ENCODE measurements at regions not wholly inside any gene's neighbourhood (a gene's known extent, or its start where the extent isn't known, plus 50 kb on each side); places are given as distances from the start of the nearest gene placed in this dataset.
A peak's percentile ranks its signal among the peaks of the same experiment; 100 is the strongest.

DNA sequence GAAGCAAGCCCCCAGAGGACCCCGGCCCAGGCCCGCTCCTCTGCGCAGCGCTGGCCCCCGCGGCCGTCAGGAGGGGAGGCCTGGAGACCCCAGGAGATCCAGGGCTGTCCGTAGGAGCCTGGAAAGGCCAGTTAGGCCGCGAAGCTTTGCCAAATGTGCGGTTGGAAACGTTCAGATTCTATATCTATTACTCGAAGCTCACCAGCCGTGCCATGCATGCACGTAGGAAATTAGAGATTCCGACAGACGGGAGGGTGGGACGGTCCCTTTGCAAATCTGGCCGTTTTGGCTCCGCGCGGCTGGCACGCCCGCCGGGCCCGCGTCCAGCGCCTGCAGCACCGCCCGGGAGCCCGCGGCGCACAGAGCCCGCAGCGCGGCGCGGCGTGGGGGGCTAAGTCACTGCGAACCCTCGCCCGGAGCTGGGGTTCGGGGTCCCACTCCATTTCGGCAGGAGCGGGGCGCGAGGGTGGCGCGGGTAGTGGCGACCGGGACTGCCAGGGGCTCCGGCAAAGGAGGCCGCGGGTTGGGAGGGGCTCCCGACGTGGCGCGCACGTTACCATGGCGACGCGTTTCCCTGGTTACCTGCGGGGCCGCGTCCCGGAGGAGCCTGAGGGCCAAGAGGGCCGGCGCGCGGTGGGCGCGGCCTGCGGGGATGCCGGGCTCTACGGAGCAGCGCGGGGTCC lies 488.6 kb upstream of the SMIM21 start:
- no peak for DNase-seq (ENCODE audit: low read depth)

DNA sequence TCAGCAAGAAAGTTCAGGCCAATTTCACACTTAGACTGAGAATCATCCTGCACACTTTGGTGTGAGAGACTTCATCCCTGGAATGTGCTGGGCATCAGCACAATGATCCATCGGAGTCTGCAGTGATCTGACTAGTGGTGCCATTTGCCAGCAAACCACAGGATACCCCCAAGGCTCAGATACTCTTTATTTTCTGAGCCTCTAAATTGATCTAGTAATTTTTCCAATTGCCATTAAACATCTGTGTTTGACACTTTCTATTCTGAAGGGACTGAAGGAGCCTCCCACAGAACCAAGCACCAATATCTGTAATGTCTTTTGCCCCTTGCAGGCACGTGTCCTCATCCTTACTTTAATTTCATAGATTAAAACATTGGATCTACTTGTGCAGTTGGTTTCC lies 485.3 kb upstream of the SMIM21 start:
- no peak for DNase-seq (ENCODE audit: low read depth)

DNA sequence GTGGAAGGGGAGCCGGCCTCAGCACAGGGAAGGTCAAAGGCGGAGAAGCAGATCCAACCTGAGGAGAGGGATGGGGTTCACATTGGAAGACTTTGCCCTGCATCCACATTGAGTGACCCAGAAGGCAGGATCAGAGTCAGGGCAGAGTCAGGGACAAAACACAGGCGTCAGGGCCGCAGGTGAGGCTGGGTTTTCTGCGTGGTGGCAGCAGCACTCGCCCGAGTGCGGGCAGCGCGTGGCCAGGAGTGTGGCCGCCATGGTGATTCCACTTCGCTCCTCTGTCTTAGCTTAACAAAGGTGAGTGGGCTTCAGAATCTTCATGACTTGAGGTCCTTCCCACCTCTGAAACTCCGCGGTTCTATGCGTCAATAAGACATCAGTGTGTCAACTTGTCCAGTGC lies 476.9 kb upstream of the SMIM21 start:
- DNase-seq (ENCODE audit: low read depth): no peak

DNA sequence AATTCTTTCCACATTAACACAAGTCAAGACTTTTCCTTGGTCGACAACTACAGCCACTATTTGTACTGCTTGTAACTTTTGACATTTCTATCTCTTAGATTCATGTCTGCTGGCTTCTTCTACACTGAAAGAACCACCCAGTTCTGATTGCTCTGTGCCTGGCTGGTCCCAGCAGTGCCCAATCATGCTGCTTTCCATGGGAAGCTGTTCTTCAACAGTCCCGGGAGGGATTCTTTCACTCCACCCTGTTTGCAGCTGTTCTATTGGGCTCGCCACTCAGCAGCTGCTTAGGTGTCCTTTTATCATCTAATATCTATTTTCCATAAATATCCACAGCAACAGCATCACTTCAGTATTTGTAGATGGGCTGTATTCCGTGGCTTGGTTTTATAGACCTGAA lies 471.1 kb upstream of the SMIM21 start:
- DNase-seq (ENCODE audit: low read depth): no peak

DNA sequence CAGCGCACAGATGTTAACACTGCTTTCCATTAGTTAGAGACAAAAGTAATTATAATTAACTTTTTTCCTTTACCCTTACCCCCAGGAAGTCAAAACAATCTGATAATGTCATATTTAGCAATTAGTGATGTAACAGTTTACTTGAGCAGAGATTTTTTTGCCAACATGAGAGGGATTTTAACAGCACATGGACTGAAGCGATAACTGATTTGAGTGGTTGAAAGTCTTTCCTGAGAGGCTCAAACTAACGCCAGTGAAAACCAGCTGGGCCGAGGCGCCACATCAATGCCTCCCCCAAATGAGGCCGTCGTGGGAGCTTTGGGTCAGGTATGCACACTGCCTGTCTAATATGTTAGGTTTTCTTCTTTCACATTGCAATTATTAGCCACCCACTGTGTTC lies 469.9 kb upstream of the SMIM21 start:
- DNase-seq (ENCODE audit: low read depth): no peak

DNA sequence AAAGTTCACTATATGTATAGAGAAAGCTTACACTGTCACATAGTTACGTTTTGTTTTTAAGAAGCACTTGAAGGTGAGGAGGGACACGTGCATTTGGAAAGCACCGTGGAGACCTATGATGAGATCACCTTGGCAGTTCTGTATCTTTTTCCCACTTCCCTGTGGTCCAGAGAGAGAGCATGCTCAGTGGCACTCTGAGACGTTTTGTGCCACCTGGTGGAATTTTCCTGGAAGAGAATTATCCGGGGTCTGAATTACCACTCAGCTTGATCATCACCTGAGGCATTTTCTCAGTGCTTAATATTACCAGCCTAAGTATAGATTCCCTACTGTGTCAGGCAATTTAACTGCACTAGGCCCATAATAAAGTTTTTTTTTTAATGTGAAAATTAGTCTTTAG lies 469.4 kb upstream of the SMIM21 start:
- DNase-seq (ENCODE audit: low read depth): peak; percentile 11

DNA sequence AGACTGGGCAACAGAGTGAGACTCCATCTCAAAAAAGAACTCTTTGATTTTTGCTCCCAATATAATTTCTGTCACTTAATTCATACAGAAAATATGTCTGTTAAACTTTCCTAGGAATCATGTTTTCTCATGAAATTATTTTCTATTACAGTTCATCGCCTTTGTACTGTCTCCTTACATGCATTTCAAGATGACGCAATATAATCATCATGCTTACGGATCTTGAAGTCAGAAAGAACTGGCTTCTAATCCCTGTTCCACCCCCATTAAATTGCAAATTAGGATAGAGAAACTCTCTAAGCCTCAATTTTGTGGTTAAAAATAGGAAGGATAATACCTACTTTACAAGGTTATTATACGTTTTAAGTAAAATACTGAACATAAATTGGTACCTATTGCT lies 467.6 kb upstream of the SMIM21 start:
- DNase-seq (ENCODE audit: low read depth): no peak

DNA sequence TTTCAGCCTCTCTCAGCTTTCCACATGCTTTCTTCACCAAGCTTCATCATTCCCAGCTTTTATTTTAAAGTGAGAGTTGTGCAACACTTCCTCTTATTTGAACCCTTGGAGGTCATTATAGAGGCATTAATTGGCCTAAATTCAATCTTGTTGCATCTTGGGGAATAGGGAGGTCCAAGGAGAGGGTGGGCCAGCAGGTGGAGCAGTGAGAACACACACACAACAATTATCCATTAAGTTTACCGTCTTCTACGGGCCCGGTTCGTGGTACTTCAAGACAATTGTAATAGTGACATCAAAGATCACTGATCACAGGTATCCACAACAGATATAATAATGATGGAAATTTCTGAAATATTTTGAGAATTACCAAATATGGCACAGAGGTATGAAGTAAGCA lies 457.2 kb upstream of the SMIM21 start:
- peak; percentile 3 for DNase-seq (ENCODE audit: low read depth)

DNA sequence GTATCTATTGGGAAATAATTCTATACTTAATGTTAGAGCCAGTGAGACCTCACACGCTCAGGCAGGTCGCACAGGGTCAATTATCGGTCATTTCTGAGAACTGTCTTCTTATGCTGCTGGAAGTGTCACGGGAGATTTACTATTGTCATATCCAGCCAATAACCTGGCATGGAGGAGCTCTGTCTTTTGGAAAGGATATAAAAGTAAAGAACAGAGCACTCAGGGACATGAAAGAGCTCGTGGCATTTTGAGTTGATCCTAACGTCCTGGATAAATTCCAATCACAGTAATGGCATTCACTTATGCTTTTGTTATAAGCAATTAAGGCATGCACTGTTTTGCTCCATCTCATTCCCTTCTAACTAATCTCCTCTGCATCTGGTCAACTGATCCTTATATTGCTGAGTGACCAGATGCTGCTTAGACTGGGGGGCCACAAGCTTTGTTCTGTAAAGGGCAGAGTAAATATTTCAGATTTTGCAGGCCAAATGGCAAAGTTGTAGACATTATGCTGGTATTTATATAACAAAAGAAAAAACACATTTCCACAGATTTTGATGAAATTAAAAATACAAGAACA lies 453.5 kb upstream of the SMIM21 start:
- no peak for DNase-seq (ENCODE audit: low read depth)

DNA sequence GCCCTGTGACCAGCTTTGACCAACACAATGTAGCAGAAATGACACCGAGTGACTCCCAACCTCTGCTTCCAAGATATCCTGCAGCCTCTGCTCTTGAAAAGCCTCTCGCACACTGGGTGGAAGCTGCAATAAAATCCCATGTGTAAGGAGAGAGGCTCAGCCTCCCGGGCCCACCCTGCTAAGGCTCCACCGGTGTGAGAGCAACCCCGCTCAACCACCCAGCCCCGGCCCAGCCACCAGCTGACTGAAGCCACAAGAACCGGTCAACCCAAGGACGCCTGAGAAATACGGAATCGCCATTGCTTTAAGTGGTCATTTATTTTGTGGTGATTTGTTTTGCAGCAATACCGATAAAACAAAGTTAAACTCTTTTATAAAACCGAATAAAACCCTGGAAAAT lies 452.8 kb upstream of the SMIM21 start:
- no peak for DNase-seq (ENCODE audit: low read depth)

DNA sequence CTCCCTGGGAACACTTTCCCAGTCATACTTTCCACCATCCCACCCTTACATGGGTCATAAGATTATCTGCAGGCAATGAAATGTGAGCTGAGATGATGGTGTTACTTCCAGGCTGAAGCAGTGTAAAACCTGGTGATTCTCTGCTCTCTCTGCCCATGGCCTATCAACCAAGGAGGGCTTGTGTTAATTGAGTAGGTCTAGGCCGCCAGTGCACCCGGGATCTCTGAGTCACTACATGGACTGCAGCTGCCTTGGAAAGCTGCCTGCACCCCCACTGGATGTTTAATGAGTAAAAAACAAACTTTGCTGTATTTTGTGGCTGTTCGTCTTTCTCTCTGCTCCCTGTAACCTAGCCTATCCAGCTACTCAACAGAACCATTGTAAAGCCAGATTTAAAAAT lies 451.7 kb upstream of the SMIM21 start:
- DNase-seq (ENCODE audit: low read depth): peak; percentile 44

DNA sequence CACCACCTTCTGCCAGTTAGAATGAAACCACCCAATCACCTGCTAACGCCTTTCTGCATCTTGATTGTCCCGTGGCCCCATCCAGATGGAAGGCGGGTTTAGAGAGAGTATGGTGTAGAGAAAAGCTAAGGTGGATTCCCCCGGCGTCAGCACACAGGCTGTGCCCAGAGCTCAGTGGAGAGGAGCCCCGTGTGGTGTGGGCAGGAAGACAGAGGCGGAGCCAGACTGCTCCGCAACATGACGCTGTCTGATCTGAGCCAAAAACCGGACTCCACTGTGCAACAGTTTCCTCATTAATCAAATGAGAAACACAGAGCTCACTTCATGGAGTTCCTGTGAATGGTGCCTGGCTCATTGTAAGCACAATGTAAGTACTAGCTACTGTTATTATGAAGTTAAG lies 448.1 kb upstream of the SMIM21 start:
- DNase-seq (ENCODE audit: low read depth): no peak

DNA sequence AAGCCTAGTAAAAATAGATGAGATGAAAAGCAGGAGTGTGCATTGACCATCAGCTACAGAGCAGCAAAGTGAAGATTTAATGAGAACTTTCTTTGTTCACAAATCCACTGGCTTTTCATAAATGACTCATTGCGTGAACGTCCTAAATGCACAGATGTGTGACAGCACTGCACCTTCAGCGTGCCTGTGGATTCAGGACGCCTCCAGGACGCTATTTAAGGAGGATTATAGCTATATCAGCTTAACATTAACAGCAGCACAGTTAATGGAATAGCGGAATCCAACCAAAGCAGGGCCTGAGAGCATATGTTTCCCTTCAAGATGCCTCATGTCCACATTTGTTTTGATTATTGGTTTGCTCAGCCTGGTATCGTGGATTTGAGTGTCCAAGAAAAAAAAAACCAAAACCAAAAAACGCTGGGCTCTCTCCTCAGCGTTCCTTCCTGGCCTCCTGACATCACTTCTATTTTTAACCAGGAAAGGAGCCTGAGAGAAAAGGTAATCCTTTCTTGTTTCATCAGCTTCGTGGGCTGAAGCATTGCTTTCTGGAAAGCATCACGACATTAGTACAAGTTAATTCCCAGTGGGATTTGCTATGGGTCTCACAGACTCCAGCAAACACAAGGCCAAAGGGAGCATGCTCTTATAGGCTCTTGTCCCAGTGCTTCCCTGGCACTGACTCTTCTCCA lies 447.0 kb upstream of the SMIM21 start:
- no peak for DNase-seq (ENCODE audit: low read depth)

DNA sequence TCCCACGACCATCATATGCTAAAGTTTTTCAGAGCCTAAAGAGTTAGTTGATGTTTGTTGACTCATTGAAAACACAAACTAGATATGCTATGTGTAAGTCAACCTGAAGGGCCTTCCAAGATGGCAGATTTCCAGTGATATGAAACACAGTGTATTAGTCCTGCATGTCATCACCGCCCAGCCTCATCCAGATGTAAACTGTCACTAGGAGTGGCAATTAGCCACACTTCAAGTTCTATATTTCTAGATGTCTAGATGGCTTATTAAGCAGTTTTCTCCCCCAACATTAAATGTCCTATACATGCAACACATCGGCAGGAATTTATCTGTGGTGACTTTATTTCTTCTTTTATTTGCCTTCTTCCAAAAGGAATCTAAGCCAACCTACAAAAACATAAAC lies 444.1 kb upstream of the SMIM21 start:
- DNase-seq (ENCODE audit: low read depth): no peak

DNA sequence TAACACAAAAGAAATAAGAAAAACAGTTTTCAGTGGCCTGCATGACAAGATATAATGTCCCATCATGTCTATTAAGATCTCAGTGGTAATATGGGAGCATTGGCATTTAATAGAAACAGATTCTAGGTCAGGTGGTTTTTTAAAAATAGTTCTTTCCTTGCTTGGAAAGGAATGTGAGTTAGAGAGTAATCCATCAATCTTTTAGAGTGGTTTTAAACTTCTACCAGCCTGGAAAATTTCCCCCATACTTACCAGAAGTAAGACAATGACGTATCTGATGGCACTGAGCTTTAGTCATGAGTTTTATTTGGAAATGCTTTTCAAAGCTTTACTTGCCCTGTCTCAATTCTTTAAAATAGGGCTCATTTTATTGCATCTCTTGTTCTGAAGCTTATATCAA lies 441.7 kb upstream of the SMIM21 start:
- no peak for DNase-seq (ENCODE audit: low read depth)

DNA sequence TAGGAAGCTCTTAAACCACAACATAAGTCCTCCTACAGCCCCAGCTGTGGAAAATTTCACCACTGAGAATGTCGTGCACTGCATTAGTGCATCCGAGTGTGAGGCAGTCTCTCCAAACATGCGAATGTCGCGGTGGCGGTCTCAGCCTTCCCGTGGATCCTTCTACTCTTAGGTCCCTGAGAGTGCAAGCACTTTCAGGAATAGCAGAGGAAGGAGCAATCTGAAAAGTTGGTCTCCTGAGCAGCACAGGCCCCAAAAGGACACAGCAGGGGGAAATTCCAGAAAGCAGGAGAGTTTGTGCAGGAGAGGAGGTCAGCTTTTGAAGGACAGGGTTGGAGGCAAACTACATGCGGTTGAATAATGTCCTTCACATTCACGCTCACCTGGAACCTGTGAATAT lies 440.5 kb upstream of the SMIM21 start:
- no peak for DNase-seq (ENCODE audit: low read depth)

DNA sequence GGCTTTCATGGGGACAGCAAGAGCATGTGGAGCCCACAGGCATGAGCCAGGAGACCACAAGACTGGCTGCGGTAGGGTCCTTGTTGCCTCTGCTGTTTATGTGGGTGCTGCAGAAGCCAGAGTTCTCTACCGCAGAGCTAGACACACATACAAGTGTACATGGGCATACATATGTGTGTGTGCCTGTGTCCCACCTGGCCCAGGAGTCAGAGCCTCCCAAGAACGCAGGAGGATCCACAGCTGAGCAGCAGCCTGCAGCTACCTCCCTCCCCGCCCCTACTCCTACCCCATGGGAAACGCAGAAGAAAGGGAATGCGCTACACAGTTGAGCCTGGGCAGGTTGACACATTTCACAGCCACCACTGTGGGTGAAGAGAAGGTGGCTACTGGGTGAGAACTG lies 438.1 kb upstream of the SMIM21 start:
- DNase-seq (ENCODE audit: low read depth): no peak

DNA sequence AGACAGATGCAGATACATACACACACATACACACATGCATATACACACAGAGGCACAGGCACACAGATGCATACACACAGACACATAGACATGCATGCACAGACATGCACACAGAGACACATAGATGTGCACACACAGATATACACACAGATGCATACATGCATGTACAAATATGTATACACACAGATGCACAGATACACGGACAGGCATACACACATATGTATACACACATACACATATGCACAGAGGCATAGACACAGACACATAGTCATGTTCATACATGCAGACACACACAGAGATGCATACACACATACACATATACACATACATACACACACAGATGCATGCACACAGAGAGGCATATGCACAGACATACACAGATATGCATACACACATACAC lies 437.3 kb upstream of the SMIM21 start:
- no peak for DNase-seq (ENCODE audit: low read depth)

DNA sequence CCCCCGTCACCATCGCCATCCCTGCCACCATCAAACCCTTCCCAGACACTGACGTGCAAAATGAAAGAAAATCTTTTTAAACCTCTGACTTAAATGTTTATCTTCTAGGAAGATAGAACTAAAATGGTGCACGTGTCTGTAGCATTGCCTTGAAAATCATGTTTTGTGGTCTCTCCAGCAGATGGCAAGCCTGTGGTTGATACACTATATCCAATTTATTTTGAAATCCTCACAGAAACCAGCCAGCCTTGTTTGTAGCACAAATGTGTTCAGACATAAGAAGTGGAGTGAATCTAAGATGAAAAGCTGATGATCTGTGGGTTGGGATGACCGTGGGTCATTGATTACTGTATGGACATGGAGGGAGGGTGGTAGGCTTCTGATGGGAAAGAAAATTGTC lies 436.2 kb upstream of the SMIM21 start:
- no peak for DNase-seq (ENCODE audit: low read depth)

DNA sequence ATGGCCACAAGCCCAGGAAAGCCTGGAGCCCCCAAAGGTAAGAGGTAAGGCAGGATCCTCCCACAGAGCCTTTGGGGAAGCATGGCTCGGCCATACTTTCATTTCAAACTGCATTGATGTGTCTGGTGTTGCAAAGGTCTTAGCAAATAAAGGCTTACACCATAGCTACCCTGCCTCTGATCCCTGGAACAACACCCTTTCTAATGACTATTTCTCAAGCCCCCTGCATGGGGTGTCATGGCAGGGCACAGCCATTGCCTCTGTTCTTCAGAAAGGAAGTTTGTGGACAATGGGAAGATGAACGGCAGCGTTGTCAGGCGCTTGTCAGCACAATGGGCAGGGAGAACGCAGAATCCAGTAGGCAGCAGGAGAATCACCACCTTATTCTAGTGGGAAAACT lies 435.0 kb upstream of the SMIM21 start:
- no peak for DNase-seq (ENCODE audit: low read depth)

DNA sequence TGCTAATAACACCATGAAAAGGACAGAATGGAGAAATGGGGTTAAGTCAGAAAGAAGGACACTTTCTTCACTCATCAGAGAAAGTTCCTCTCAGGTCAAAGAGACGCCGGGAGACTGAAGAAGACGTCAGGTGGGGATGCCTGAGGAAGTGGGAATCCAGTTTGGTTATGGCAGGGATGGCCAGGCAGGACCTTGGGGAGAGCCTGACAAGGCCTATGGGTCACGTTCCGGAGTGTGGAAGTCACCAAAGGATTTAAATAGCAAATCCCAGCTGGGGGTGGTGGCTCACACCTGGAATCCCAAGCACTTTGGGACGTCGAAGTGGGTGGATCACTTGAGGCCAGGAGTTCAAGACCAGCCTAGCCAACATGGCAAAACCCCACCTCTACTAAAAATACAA lies 432.7 kb upstream of the SMIM21 start:
- no peak for DNase-seq (ENCODE audit: low read depth)

DNA sequence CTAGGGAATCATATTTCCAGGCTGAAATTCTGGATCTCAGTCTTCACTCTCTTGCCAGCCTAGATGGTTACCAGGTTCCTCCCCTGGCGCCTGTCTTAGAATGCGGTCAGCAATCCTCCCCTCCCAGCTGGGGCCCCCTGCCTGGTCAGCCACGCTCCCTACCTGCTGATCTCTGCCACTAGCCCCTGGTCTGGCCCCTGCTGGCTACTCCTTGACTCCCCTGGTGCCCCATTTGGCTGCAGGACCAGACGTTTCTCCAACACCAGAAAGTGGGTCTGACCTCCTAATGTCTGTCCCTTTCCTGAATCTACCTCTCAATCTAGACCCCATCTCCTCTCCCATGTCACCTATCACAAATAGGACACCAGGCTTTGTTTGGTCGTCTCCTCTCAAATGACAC lies 432.0 kb upstream of the SMIM21 start:
- no peak for DNase-seq (ENCODE audit: low read depth)

DNA sequence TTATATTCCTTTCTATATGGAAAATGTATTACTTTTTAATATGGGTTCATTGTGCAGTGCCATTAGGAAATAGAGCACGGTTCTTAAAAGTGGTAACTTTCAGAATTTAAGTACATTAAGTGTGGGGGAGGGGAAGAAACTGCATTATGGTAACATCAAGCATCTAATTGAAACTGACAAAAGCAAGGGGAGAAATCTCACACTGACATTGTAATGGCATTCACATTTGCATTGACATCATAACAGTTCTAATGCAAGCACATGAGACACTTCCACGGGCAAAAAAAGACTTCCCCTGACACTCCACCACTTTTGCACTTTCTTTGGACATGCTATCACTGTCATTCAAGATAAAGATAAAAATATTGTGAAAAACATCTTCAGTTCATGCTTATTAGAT lies 431.3 kb upstream of the SMIM21 start:
- DNase-seq (ENCODE audit: low read depth): no peak

DNA sequence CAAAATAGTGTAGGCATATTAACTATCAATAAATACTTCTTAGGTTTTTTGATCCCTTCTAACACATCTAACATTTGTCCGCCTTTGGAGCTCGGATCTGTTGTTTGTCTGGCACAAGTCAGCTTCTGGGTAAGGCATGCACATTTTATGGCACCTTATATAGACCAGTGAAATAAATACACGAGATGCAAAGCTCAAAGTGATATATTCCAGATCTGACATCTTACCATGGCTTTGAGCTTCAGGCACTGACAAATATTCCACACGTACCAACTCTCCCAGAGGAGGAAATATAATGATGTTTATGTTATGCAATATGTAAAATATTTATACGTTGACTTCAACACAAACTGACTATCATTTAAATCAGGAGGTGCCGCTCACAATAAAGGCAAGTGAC lies 430.1 kb upstream of the SMIM21 start:
- DNase-seq (ENCODE audit: low read depth): no peak
